H1 (cell line): ENCODE measurements at regions not wholly inside any gene's neighbourhood (a gene's known extent, or its start where the extent isn't known, plus 50 kb on each side); places are given as distances from the start of the nearest gene placed in this dataset.

Source experiments
- ASH2L ChIP-seq: fragments of 200-600, 300-600 bp; sonication (generic); IDR thresholded peaks from one replicate; pipeline ENCODE4 v1.7.1; 2017; ENCODE audit warnings: low read length
- CHD7 ChIP-seq: fragments of 300-600 bp; sonication (generic); IDR thresholded peaks from 2 replicates; pipeline ENCODE4 v1.7.1; 2012; ENCODE audit warnings: low read length, moderate library complexity, mild to moderate bottlenecking, inconsistent platforms; ENCODE audit not compliant: insufficient replicate concordance
- CREB1 ChIP-seq: IDR thresholded peaks from 2 replicates; pipeline ENCODE4 v1.6.1; 2012; ENCODE audit warnings: inconsistent platforms
- EGR1 ChIP-seq: IDR thresholded peaks from 2 replicates; pipeline ENCODE4 v1.6.1; 2011; ENCODE audit warnings: low read depth, low read length, borderline replicate concordance
- HDAC2 ChIP-seq, 2 experiments: fragments of 300-600 bp in 1 of 2; sonication (generic) in 1 of 2; IDR thresholded peaks; 2 replicates each; pipeline ENCODE4 v1.6.1; 2011 to 2012; ENCODE audit warnings: low read depth in 2 of 2, low read length in 2 of 2, mild to moderate bottlenecking in 2 of 2, moderate library complexity in 2 of 2, borderline replicate concordance in 1 of 2, inconsistent platforms in 1 of 2
- JUN ChIP-seq: IDR thresholded peaks from 2 replicates; pipeline ENCODE4 v1.6.1; 2011; ENCODE audit warnings: low read depth, mild to moderate bottlenecking, improper control_type of control experiment, low read length
- KDM1A ChIP-seq: fragments of 200-600, 300-600 bp; sonication (generic); IDR thresholded peaks from 2 replicates; pipeline ENCODE4 v1.7.1; 2016; ENCODE audit warnings: mild to moderate bottlenecking, low read length, borderline replicate concordance
- NANOG ChIP-seq: IDR thresholded peaks from 2 replicates; pipeline ENCODE4 v1.6.1; 2011; ENCODE audit warnings: low read length, low read depth, mild to moderate bottlenecking, inconsistent platforms; ENCODE audit not compliant: insufficient read depth, poor library complexity, severe bottlenecking
- POU5F1 ChIP-seq: IDR thresholded peaks from 2 replicates; pipeline ENCODE4 v1.6.1; 2011; ENCODE audit warnings: low read depth, mild to moderate bottlenecking, low read length, moderate library complexity
- SRF ChIP-seq: IDR thresholded peaks from 2 replicates; pipeline ENCODE4 v1.6.1; 2011; ENCODE audit warnings: mild to moderate bottlenecking, low read depth, low read length, moderate library complexity
- SUZ12 ChIP-seq: fragments of 200-600 bp; sonication (generic); IDR thresholded peaks from 2 replicates; pipeline ENCODE4 v1.6.1; 2012; ENCODE audit warnings: mild to moderate bottlenecking, inconsistent platforms, low read length, moderate library complexity, mixed read lengths
- ZNF274 ChIP-seq: IDR thresholded peaks from 2 replicates; pipeline ENCODE4 v1.7.0; 2012; ENCODE audit warnings: low read length, borderline replicate concordance; ENCODE audit errors: extremely low read depth

DNA sequence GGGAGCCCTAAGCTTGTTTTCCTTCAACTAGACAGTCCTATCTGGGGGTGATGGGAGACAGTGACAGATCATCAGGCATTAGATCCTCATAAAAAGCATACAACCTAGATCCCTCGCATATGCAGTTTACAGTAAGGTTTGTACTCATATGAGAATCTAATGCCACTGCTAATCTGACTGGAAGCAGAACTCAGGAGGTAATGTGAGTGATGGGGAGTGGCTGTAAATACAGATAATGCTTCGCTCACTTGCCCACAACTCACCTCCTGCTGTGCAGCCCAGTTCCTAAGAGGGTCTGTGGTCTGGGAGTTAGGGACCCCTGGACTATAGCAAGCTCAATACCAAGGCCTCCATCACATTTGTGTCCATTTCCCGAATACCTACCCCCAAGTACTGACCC is 260.5 kb downstream of the CDK5RAP2 start (continued):
- no peak for TF ChIP-seq CHD7
- no peak for TF ChIP-seq POU5F1
- TF ChIP-seq SUZ12, result no peak
- no peak for TF ChIP-seq JUN
- TF ChIP-seq HDAC2 (IDR thresholded peaks at IDR 0.05; ENCODE audit: borderline replicate concordance in 1 of 2, low read depth in 2 of 2, low read length in 2 of 2), result no peak
- no peak for TF ChIP-seq ZNF274
- no peak for TF ChIP-seq SRF
- TF ChIP-seq EGR1, result no peak
- TF ChIP-seq KDM1A, result no peak
- TF ChIP-seq CREB1, result no peak
- TF ChIP-seq NANOG, result no peak
- no peak for TF ChIP-seq ASH2L
